NCI-H748 (cell line): ENCODE measurements at regions not wholly inside any gene's neighbourhood (a gene's known extent, or its start where the extent isn't known, plus 50 kb on each side); places are given as distances from the start of the nearest gene placed in this dataset.
"Not testable (repeated sequence)": the region's sequence is repeated elsewhere in the genome, so short reads cannot be mapped to it uniquely, and the experiment has no call there.

Experiments used
- DNase-seq: peaks from one replicate; lab custom pipeline; 2025; ENCODE audit not compliant: unreplicated experiment; lab: John Stamatoyannopoulos, UW

GRCh38 chr17:13659051-13659450 lies 57.3 kb upstream of the HS3ST3A1 start:
- DNase-seq = not testable (repeated sequence)

- no peak for DNase-seq
These were observed 64.3 kb upstream of the HS3ST3A1 start for GRCh38 chr17:13665872-13666635.

- DNase-seq = no peak
These were observed 69.6 kb upstream of the HS3ST3A1 start for GRCh38 chr17:13671341-13671740.

- no peak for DNase-seq
These were observed 70.0 kb upstream of the HS3ST3A1 start for GRCh38 chr17:13671771-13672170.

- DNase-seq = no peak
These were observed 76.6 kb upstream of the HS3ST3A1 start for GRCh38 chr17:13678361-13678760.

- DNase-seq = no peak
These were observed 77.1 kb upstream of the HS3ST3A1 start for GRCh38 chr17:13678841-13679240.

GRCh38 chr17:13688716-13689115 lies 87.0 kb upstream of the HS3ST3A1 start:
- DNase-seq = no peak

- DNase-seq = no peak
These were observed 89.1 kb upstream of the HS3ST3A1 start for GRCh38 chr17:13690806-13691205.

- no peak for DNase-seq
These were observed 93.2 kb upstream of the HS3ST3A1 start for GRCh38 chr17:13694934-13695333.

- no peak for DNase-seq
These were observed 97.1 kb upstream of the HS3ST3A1 start for GRCh38 chr17:13698832-13699231.

- DNase-seq = no peak
These were observed 97.5 kb upstream of the HS3ST3A1 start for GRCh38 chr17:13699261-13699660.

GRCh38 chr17:13702266-13702665 lies 100.5 kb upstream of the HS3ST3A1 start:
- no peak for DNase-seq

- DNase-seq = no peak
These were observed 102.6 kb upstream of the HS3ST3A1 start for GRCh38 chr17:13704333-13704732.

GRCh38 chr17:13705221-13705620 lies 103.5 kb upstream of the HS3ST3A1 start:
- no peak for DNase-seq

- no peak for DNase-seq
These were observed 120.0 kb upstream of the HS3ST3A1 start for GRCh38 chr17:13721705-13722104.

GRCh38 chr17:13725288-13725990 lies 123.7 kb upstream of the HS3ST3A1 start:
- DNase-seq = no peak

- DNase-seq = no peak
These were observed 125.9 kb upstream of the HS3ST3A1 start for GRCh38 chr17:13727441-13728171.

GRCh38 chr17:13728781-13729180 lies 127.1 kb upstream of the HS3ST3A1 start:
- DNase-seq = no peak

- DNase-seq = no peak
These were observed 127.9 kb upstream of the HS3ST3A1 start for GRCh38 chr17:13729466-13730134.

GRCh38 chr17:13734880-13735279 lies 133.2 kb upstream of the HS3ST3A1 start:
- no peak for DNase-seq

- no peak for DNase-seq
These were observed 133.7 kb upstream of the HS3ST3A1 start for GRCh38 chr17:13735444-13735843.
